NCI-H524 (cell line): ENCODE measurements at regions not wholly inside any gene's neighbourhood (a gene's known extent, or its start where the extent isn't known, plus 50 kb on each side); places are given as distances from the start of the nearest gene placed in this dataset.

Experiments
- DNase-seq, 2 experiments: peaks; one replicate each; lab custom pipeline; 2025; lab: John Stamatoyannopoulos, UW

GRCh38 chr13:103436057-103436654 is 369.9 kb upstream of the SLC10A2 start:
- DNase-seq, result no peak

- DNase-seq, result peak; percentile 47 to 90
Observed at GRCh38 chr13:103431856-103432255, 365.6 kb upstream of the SLC10A2 start.

- peak; percentile 7 to 63 for DNase-seq
Observed at GRCh38 chr13:103430368-103430767, 364.2 kb upstream of the SLC10A2 start.

GRCh38 chr13:103410002-103410401 is 343.8 kb upstream of the SLC10A2 start:
- no peak for DNase-seq

GRCh38 chr13:103406967-103407366 is 340.8 kb upstream of the SLC10A2 start:
- DNase-seq, result no peak

GRCh38 chr13:103405297-103405696 is 339.1 kb upstream of the SLC10A2 start:
- no peak for DNase-seq

- no peak for DNase-seq
Observed at GRCh38 chr13:103403814-103404213, 337.6 kb upstream of the SLC10A2 start.

- DNase-seq, result peak in 1 of 2 experiments; percentile 75
Observed at GRCh38 chr13:103403148-103403740, 337.0 kb upstream of the SLC10A2 start.

- DNase-seq, result no peak
Observed at GRCh38 chr13:103395139-103395538, 328.9 kb upstream of the SLC10A2 start.

- no peak for DNase-seq
Observed at GRCh38 chr13:103394618-103395017, 328.4 kb upstream of the SLC10A2 start.

GRCh38 chr13:103391936-103392335 is 325.7 kb upstream of the SLC10A2 start:
- no peak for DNase-seq

GRCh38 chr13:103388839-103389238 is 322.6 kb upstream of the SLC10A2 start:
- no peak for DNase-seq

- no peak for DNase-seq
Observed at GRCh38 chr13:103386341-103386740, 320.1 kb upstream of the SLC10A2 start.

- no peak for DNase-seq
Observed at GRCh38 chr13:103373916-103374315, 307.7 kb upstream of the SLC10A2 start.

- no peak for DNase-seq
Observed at GRCh38 chr13:103371271-103371670, 305.1 kb upstream of the SLC10A2 start.

GRCh38 chr13:103370790-103371189 is 304.6 kb upstream of the SLC10A2 start:
- no peak for DNase-seq

- DNase-seq, result no peak
Observed at GRCh38 chr13:103358255-103358932, 292.2 kb upstream of the SLC10A2 start.

- DNase-seq, result no peak
Observed at GRCh38 chr13:103356226-103356864, 290.1 kb upstream of the SLC10A2 start.

GRCh38 chr13:103354171-103354570 is 288.0 kb upstream of the SLC10A2 start:
- peak in 1 of 2 experiments; percentile 5 for DNase-seq

GRCh38 chr13:103351035-103351828 is 285.0 kb upstream of the SLC10A2 start:
- DNase-seq, result no peak

GRCh38 chr13:103350147-103350546 is 283.9 kb upstream of the SLC10A2 start:
- DNase-seq, result no peak
